ENCODE measurements at regions not wholly inside any gene's neighbourhood (a gene's known extent, or its start where the extent isn't known, plus 50 kb on each side); places are given as distances from the start of the nearest gene placed in this dataset.

- no peak for TF ChIP-seq POLR2AphosphoS5 (IDR thresholded peaks at IDR 0.05)
- no peak for TF ChIP-seq CTCF (IDR thresholded peaks at IDR 0.05)
Observed at GRCh38 chr14:44639781-44640385, 132.8 kb upstream of the FSCB start.
